ENCODE measurements at regions not wholly inside any gene's neighbourhood (a gene's known extent, or its start where the extent isn't known, plus 50 kb on each side); places are given as distances from the start of the nearest gene placed in this dataset.

- no peak overlapping the region for H3K18ac ChIP-seq (ENCODE audit: low read depth, low read length)
- DNase-seq (no peak), ATAC-seq (ENCODE audit: low read depth) (no peak)
- H3K27me3 ChIP-seq (ENCODE audit: control insufficient read depth, insufficient read depth, low read length) = no peaks in the 10 kb centered on the region; the same call in 1 of the 2 replicates
- H2BK120ac ChIP-seq (ENCODE audit: low read depth, low read length) = no peak overlapping the region
- no peak overlapping the region for H3K4me3 ChIP-seq (ENCODE audit: insufficient read depth, low read depth, low read length)
- in situ Hi-C loops (cut with MboI; ENCODE audit: low sequenced_read_pairs) (loop anchor here (5.0 to 10.0 kb wide), 3 partner anchors 97 to 430 kb away; no protein-coding TSS in a partner anchor), dilution Hi-C loops (cut with HindIII; ENCODE audit: low sequenced_read_pairs, unreplicated experiment) (no loop called here), intact Hi-C loops (cut with micrococcal nuclease) (loop anchor here (5.0 kb wide), 1 partner anchor 432 kb away; no protein-coding TSS in a partner anchor)
- no peak overlapping the region for H2BK15ac ChIP-seq (ENCODE audit: low read depth, low read length)
- no peak overlapping the region for H4K8ac ChIP-seq (ENCODE audit: low read depth in 2 of 2, low read length in 2 of 2)
- H3K4me2 ChIP-seq (ENCODE audit: low read depth, low read length) = no peak overlapping the region
- H3K79me1 ChIP-seq (ENCODE audit: low read depth in 1 of 2, low read length in 2 of 2) = peaks cover 0 to 6% of the 10 kb centered on the region in 2 experiments; a peak in 2 of 4 replicates
- H3K9me1 ChIP-seq (ENCODE audit: insufficient read depth, low read length) = peaks cover 14% of the 10 kb centered on the region
- H4K20me1 ChIP-seq (ENCODE audit: insufficient read depth, low read length) = no peaks in the 10 kb centered on the region
- POLR2A ChIA-PET (ENCODE audit: unreplicated experiment) = no interaction called here
- H3K4me1 ChIP-seq (ENCODE audit: control insufficient read depth, insufficient read depth, low read length) = peaks cover 22% of the 10 kb centered on the region
- no peak overlapping the region for H2BK5ac ChIP-seq (ENCODE audit: low read depth, low read length, poor library complexity, severe bottlenecking)
- H3K4ac ChIP-seq (ENCODE audit: low read depth, low read length) = no peak overlapping the region
- no peak overlapping the region for H4K5ac ChIP-seq (ENCODE audit: low read depth, low read length)
- H4K91ac ChIP-seq (ENCODE audit: insufficient read depth, low read depth, low read length) = no peak overlapping the region
- H3K14ac ChIP-seq (replicated peaks; ENCODE audit: low read depth, low read length) = no peak overlapping the region
- no peaks in the 10 kb centered on the region for H3K9me3 ChIP-seq (ENCODE audit: control insufficient read depth, insufficient read depth, low read length)
- CTCF ChIA-PET = no interaction called here
- no peak for TF ChIP-seq ELK1 (IDR thresholded peaks at IDR 0.05; ENCODE audit: borderline replicate concordance, low read depth, low read length)
- TF ChIP-seq USF2 (IDR thresholded peaks at IDR 0.05; ENCODE audit: low read depth, low read length) = no peak
- no peak for TF ChIP-seq BHLHE40 (IDR thresholded peaks at IDR 0.05; ENCODE audit: low read depth, low read length)
- no peak for TF ChIP-seq RAD21 (IDR thresholded peaks at IDR 0.05; ENCODE audit: low read length)
- TF ChIP-seq MXI1 (IDR thresholded peaks at IDR 0.05; ENCODE audit: borderline replicate concordance, low read depth, low read length) = no peak
- H3K23ac ChIP-seq (ENCODE audit: low read depth, low read length) = no peak overlapping the region
- no peak overlapping the region for H2AFZ ChIP-seq (replicated peaks; ENCODE audit: low read length, poor library complexity)
- H3K9ac ChIP-seq (ENCODE audit: low read depth, low read length) = no peak overlapping the region
- no peak overlapping the region for H3K27ac ChIP-seq (ENCODE audit: insufficient read depth, low read length)
- BruUV-seq (replicated peaks) = no TSS peak
- no peaks in the 10 kb centered on the region for H3K36me3 ChIP-seq (ENCODE audit: control insufficient read depth, insufficient read depth, low read length)
- no peak overlapping the region for H2AK9ac ChIP-seq (replicated peaks; ENCODE audit: low read depth, low read length, poor library complexity)
- no peak overlapping the region for H2AK5ac ChIP-seq (ENCODE audit: low read depth, low read length)
- H3K56ac ChIP-seq (ENCODE audit: extremely low read depth, insufficient read depth, low read length) = no peak overlapping the region
- H2BK20ac ChIP-seq (ENCODE audit: low read depth, low read length) = no peak overlapping the region
Observed at GRCh38 chr5:81854485-81854884, 103.6 kb upstream of the SSBP2 start.
